AG09309 (cell line): ENCODE measurements at regions not wholly inside any gene's neighbourhood (a gene's known extent, or its start where the extent isn't known, plus 50 kb on each side); places are given as distances from the start of the nearest gene placed in this dataset.

Experiments
- DNase-seq: peaks from one replicate; pipeline ENCODE4 v3.0.0-alpha.2; 2010; ENCODE audit warnings: low read depth
- H3K4me3 ChIP-seq: 2 replicates; pipeline ENCODE4 v1.5.1; 2011; ENCODE audit warnings: mild to moderate bottlenecking, low read depth, low read length, moderate library complexity; ENCODE audit not compliant: control insufficient read depth
- TF ChIP-seq, protein P1 (sequence below): IDR thresholded peaks from 2 replicates; pipeline ENCODE4 v1.5.1; 2011; ENCODE audit warnings: mild to moderate bottlenecking, low read depth, low read length, inconsistent platforms; ENCODE audit not compliant: insufficient read depth, control insufficient read depth; ENCODE audit errors: missing control alignments

DNA sequence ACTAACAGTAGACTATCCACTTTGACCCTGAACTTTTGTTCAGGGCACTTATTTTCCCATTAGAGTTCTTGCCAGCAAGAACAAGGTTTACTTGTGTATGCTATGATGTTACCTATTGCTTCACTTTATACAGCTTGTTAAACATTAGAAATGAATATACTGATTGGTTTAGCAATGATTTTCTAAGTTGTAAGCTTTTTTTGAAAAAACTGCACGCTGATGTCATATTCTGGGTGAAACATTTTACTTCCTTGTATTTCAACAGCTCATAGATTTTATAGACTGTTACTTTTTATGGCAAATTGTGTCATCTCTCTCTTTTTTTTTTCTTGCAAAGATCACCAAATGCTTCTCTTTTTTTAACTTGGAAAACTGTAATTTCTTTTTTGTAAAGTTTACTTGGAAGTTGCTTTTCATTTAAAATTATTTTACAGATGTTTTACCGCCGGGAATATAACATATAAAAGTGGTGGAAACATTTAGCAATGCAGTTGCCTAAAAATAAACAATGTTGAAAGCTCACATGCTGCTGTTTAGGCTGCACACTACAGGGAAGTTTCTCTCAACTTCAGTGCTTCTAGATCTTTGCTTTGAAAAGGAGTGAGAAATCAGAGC is 215.3 kb upstream of the NFIA start:
- TF ChIP-seq, protein P1, sequence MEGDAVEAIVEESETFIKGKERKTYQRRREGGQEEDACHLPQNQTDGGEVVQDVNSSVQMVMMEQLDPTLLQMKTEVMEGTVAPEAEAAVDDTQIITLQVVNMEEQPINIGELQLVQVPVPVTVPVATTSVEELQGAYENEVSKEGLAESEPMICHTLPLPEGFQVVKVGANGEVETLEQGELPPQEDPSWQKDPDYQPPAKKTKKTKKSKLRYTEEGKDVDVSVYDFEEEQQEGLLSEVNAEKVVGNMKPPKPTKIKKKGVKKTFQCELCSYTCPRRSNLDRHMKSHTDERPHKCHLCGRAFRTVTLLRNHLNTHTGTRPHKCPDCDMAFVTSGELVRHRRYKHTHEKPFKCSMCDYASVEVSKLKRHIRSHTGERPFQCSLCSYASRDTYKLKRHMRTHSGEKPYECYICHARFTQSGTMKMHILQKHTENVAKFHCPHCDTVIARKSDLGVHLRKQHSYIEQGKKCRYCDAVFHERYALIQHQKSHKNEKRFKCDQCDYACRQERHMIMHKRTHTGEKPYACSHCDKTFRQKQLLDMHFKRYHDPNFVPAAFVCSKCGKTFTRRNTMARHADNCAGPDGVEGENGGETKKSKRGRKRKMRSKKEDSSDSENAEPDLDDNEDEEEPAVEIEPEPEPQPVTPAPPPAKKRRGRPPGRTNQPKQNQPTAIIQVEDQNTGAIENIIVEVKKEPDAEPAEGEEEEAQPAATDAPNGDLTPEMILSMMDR, result no peak
- DNase-seq, result no peak
- no peak overlapping the region for H3K4me3 ChIP-seq

DNA sequence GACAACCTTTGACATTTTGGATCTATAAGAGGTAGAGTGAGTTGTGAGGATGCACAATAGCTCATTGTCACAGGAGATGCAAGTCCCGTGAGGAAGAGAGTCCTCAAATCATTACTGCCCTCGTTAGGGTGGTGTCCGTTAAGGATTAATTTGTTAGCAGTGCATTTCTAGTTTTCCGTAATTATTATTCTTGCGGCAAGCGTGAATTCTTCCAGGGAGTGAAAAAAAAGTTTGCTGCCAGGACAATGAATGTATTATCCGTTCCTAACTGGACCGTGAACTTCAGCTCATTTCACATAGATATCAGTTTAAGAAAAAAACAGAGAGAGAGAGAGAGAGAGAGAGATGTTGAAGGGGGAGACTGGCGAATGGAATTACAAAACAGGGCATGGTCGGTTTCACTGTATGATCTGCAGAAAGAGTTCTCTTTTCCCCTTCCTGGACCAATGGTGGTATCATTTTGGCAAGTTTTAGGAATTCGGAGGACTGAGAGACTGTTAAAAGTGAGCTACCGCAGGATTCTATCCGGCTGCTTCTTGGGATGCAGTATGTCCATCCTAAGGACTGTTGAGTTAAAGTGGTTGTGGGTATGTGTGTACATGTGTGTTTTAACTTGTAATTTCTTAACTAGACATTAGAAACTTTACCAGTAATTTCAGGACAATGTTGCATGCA is 216.0 kb upstream of the NFIA start:
- TF ChIP-seq, protein P1, result no peak
- H3K4me3 ChIP-seq, result no peak overlapping the region
- no peak for DNase-seq

DNA sequence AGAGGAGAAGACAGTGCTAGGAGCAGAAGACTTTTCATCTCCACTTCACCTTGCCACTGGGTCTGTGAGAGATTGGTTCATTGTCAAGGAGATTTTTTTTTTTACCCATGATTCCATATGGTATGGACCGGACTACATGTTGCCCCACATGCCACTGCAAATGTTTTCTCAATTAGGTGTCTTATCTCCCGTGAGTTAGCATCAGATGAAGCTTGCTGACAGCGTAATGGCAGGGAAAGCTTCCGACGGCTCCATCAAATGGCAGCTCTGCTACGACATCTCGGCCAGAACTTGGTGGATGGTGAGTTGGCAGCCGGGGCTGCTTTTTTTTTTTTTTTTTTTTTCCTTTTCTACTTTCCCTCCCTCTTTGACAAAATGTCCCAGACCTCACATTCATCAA is 217.2 kb upstream of the NFIA start:
- H3K4me3 ChIP-seq, result no peak overlapping the region
- no peak for DNase-seq
- TF ChIP-seq, protein P1, result no peak

DNA sequence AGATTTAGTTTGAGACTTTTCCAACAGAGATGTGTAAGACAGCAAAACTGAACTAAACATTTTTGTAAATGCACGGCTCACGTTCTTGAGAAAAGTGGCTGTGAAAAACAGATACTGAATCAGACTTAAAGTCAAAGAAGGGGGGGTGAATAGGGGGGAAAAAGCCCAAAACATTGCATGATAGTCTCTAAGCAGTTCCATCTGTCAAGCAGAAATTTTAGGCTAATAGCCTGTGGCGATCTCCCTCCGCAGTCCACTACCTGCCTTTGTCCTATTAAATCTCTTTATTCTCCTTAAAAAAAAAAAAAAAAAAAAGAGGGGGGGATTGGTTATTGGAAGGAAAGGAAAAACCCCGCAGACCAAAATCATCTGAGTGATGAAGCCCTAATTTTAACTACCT is 217.6 kb upstream of the NFIA start:
- no peak overlapping the region for H3K4me3 ChIP-seq
- TF ChIP-seq, protein P1, result no peak
- no peak for DNase-seq

DNA sequence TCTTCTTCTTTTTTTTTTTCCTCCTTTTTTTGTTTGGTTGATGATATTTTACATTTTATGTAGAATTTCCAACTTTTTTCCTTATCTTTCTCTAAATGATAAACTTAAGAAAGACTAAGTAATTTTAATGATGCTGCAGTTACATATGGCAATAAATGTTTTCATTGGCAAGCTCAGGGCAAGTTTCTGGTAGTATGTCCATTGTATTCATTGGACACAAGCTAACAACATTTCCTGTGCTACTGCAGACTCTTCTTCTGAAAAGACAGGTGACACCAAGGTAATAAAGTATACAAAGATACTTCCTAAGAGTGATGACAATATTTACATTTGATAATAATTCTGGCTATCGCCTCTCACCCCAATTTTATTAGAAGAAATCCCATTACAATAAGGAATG is 219.2 kb upstream of the NFIA start:
- H3K4me3 ChIP-seq, result no peak overlapping the region
- TF ChIP-seq, protein P1, result no peak
- no peak for DNase-seq

DNA sequence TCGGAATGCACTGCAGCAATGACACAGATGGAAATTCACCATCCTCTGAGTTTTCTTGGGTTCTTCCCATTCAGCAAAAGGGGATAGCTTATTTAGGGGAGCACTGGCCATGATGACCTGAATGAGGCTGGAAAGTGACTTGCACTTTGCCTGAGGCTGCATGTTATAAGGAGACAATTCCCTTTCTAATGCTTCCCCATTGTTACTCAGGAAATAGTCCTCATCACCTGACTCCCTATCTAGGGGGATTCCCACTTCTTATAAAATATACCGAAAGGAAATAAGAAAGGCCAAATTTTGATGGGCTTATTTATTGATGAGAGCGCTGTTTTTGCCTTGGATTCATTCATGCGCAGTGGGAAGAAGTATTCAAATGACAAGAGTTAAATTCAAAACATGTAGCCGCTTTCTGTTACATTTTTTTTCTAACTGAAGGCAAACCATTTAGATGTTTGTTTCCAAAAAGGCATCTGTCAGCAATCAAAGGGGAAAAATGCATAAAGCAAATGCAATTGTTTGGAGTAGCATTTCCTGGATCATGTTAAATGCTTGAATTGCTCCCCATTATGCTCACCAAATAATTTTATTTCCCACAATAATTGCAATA is 220.3 kb upstream of the NFIA start:
- no peak for DNase-seq
- no peak overlapping the region for H3K4me3 ChIP-seq
- TF ChIP-seq, protein P1, result no peak
